ENCODE measurements at regions not wholly inside any gene's neighbourhood (a gene's known extent, or its start where the extent isn't known, plus 50 kb on each side); places are given as distances from the start of the nearest gene placed in this dataset.

GRCh38 chr19:28869459-28869858, 343.5 kb downstream of the UQCRFS1 start:
- TF ChIP-seq CTCF (IDR thresholded peaks at IDR 0.05) (no peak), EP300 (IDR thresholded peaks at IDR 0.05) (no peak)
